ENCODE measurements at regions not wholly inside any gene's neighbourhood (a gene's known extent, or its start where the extent isn't known, plus 50 kb on each side); places are given as distances from the start of the nearest gene placed in this dataset.

DNA sequence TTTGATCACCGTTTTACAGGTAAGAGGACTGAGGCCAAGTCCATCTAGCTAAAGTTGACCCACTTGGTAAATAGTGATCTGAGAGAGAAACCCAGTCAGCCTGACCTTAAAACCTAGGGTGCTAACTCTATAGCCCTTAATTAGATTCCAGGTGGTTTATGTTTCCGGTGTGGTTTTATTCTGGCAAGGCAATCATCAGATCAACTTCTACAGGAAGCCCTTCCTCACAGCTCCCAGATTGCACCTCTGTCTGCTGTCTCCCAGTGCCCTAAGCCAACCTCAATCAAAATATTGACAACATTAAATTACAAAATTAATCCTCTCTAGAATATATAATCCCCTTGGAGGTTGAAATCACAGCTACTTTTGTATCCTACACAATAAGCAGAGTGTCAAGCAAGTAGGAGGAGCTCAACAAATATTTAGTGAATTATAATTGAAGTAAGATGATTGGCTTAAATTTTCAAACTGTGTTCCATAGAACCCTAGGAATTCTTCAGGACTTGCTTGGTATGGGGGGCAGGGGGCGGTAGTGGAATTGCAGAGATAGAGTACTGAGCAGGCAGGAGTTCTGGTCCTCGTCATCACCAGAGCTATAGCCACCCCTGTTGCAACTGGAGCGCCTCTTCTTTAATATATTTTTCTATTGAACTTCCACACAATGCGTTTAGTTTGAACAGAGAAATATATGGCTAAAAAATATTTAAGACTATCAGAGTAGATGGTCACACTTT lies 692.8 kb upstream of the LRRN3 start:
- TF ChIP-seq, protein P1, sequence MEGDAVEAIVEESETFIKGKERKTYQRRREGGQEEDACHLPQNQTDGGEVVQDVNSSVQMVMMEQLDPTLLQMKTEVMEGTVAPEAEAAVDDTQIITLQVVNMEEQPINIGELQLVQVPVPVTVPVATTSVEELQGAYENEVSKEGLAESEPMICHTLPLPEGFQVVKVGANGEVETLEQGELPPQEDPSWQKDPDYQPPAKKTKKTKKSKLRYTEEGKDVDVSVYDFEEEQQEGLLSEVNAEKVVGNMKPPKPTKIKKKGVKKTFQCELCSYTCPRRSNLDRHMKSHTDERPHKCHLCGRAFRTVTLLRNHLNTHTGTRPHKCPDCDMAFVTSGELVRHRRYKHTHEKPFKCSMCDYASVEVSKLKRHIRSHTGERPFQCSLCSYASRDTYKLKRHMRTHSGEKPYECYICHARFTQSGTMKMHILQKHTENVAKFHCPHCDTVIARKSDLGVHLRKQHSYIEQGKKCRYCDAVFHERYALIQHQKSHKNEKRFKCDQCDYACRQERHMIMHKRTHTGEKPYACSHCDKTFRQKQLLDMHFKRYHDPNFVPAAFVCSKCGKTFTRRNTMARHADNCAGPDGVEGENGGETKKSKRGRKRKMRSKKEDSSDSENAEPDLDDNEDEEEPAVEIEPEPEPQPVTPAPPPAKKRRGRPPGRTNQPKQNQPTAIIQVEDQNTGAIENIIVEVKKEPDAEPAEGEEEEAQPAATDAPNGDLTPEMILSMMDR (IDR thresholded peaks at IDR 0.05; ENCODE audit: control insufficient read depth, insufficient read depth, low read depth, low read length, missing control alignments) = no peak
- no peak for DNase-seq (ENCODE audit: low read depth)

DNA sequence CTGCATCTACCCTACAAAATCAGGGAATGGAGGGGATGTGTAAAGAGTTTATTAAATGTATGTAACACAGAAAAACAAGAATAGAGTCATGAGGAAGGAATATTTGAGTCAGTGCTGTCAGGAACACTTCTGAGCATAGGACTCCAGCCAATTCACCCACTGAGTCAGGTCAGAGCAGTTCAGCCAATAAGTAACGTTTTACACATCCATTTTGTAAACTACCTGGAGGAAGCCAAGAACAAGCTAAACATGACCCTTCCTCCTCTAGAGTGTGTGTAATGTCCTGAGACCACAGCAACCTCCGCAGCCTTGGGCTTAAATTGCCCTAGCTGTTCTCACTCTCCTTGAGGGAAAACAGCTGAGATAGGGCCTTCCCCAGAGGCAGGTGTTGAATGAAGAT lies 691.5 kb upstream of the LRRN3 start:
- H3K4me3 ChIP-seq (ENCODE audit: control insufficient read depth, low read depth, low read length) = no peak overlapping the region
- TF ChIP-seq, protein P1 (IDR thresholded peaks at IDR 0.05; ENCODE audit: control insufficient read depth, insufficient read depth, low read depth, low read length, missing control alignments) = no peak
- DNase-seq (ENCODE audit: low read depth) = no peak

More for the DNA sequence above, 692.8 kb upstream of the LRRN3 start:
- no peak overlapping the region for H3K4me3 ChIP-seq (ENCODE audit: control insufficient read depth, low read depth, low read length)

DNA sequence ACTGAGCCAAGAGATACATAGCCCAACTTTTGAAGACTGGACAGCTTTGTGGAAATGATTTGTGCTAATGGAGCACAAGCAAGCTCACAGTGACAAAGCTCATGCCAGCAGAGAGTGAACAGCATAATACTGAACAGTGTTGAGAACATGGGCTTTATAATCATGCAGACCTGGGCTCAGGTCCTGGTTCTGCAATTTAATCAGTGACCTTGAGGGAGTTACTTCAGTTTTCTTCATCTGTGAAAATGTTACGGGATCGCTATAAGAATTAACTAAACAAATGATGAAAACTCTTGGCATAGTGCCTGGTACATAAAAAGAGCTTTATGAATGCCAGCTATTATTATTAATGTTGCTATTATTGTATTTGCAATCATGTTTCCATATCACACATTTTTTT lies 690.5 kb upstream of the LRRN3 start:
- DNase-seq (ENCODE audit: low read depth) = no peak
- H3K4me3 ChIP-seq (ENCODE audit: control insufficient read depth, low read depth, low read length) = no peak overlapping the region
- TF ChIP-seq, protein P1 (IDR thresholded peaks at IDR 0.05; ENCODE audit: control insufficient read depth, insufficient read depth, low read depth, low read length, missing control alignments) = no peak

DNA sequence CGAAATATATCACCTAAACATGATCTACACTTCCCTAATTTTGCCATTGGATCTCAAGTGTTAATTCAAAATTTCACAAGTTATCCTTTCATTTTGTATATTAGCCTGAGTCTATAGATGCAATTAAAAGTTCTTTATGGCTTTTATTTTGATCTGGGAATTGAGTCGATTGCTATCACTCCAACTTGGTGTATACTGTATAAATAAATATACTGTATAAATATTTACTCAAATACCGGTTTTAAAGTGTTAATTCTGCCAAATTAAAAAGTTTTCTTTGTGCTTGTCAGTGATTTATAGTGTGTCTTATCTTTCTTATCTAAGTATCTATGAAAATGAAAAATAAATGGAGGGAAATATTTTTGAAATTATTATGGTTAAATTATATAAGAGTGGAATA lies 683.7 kb upstream of the LRRN3 start:
- no peak for DNase-seq (ENCODE audit: low read depth)
- no peak overlapping the region for H3K4me3 ChIP-seq (ENCODE audit: control insufficient read depth, low read depth, low read length)
- TF ChIP-seq, protein P1 (IDR thresholded peaks at IDR 0.05; ENCODE audit: control insufficient read depth, insufficient read depth, low read depth, low read length, missing control alignments) = no peak

DNA sequence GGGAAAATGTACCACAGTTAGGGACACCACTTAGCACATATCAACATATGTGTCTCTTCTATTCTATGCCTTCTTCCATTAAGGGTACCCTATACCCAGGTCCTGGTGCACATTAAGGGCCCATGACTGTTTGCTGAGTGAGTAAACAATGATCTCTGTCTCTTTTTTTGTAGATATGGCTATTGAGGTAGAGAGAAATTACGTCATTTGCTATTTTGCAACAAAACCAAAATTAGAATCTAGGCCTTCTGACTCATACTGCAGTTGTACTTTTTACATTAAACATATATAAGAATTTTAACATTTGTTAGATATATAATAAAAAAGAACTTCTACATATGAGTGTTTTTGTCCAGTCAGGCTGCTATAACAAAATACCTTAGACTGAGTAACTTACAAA lies 683.2 kb upstream of the LRRN3 start:
- TF ChIP-seq, protein P1 (IDR thresholded peaks at IDR 0.05; ENCODE audit: control insufficient read depth, insufficient read depth, low read depth, low read length, missing control alignments) = no peak
- H3K4me3 ChIP-seq (ENCODE audit: control insufficient read depth, low read depth, low read length) = no peak overlapping the region
- no peak for DNase-seq (ENCODE audit: low read depth)

DNA sequence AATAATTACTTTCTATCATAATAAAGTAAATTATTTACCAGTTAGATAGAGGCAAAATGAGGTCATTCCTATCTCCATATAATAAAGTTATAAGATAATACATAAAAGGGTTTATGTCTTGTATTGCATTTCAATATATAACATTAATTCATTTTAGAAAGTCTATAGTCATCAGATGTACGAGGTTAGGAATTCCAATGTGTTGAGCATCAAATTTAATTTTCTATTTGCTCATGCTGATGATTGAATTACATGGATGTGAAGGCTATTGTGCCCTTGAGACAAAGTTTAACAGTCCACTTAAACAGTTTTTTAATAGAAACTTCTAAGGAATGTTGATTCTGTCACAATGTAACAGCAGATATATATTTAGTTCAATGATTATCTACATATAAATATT lies 678.3 kb upstream of the LRRN3 start:
- no peak overlapping the region for H3K4me3 ChIP-seq (ENCODE audit: control insufficient read depth, low read depth, low read length)
- TF ChIP-seq, protein P1 (IDR thresholded peaks at IDR 0.05; ENCODE audit: control insufficient read depth, insufficient read depth, low read depth, low read length, missing control alignments) = no peak

More for the DNA sequence above, 678.3 kb upstream of the LRRN3 start:
- DNase-seq (ENCODE audit: low read depth) = no peak

Data from AG09309 (cell line).